Chondrocyte (in vitro differentiated cells): ENCODE measurements at regions not wholly inside any gene's neighbourhood (a gene's known extent, or its start where the extent isn't known, plus 50 kb on each side); places are given as distances from the start of the nearest gene placed in this dataset.

Experiments
- DNase-seq: peaks from one replicate; pipeline ENCODE4 v3.0.0; 2021; ENCODE audit warnings: mixed read lengths, low spot score
- H3K27ac Mint-ChIP-seq: one replicate; pipeline ENCODE4 v1.8.0; 2021; ENCODE audit warnings: mild to moderate bottlenecking, moderate library complexity, mixed read lengths; ENCODE audit not compliant: unreplicated experiment
- H3K27me3 Mint-ChIP-seq: 2 replicates; pipeline ENCODE4 v1.8.0; 2021; ENCODE audit warnings: low read depth, mixed read lengths
- H3K36me3 Mint-ChIP-seq: 2 replicates; pipeline ENCODE4 v1.8.0; 2021; ENCODE audit warnings: low read depth, mixed read lengths
- H3K4me1 Mint-ChIP-seq: 2 replicates; pipeline ENCODE4 v1.8.0; 2021; ENCODE audit warnings: low read depth, mild to moderate bottlenecking, mixed read lengths
- H3K4me3 Mint-ChIP-seq: one replicate; pipeline ENCODE4 v1.8.0; 2021; ENCODE audit warnings: mild to moderate bottlenecking, moderate library complexity, mixed read lengths; ENCODE audit not compliant: unreplicated experiment
- H3K9me3 Mint-ChIP-seq: 2 replicates; pipeline ENCODE4 v1.8.0; 2021; ENCODE audit warnings: low read depth, mixed read lengths
- CTCF ChIP-seq: fragments of 200-600 bp; sonication (generic); IDR thresholded peaks from 2 replicates; pipeline ENCODE4 v1.5.0; 2021; ENCODE audit warnings: antibody characterized with exemption, mild to moderate bottlenecking, moderate library complexity

GRCh38 chr2:104337869-104338268, 516.0 kb upstream of the POU3F3 start:
- no peaks in the 10 kb centered on the region for H3K4me1 Mint-ChIP-seq

DNA sequence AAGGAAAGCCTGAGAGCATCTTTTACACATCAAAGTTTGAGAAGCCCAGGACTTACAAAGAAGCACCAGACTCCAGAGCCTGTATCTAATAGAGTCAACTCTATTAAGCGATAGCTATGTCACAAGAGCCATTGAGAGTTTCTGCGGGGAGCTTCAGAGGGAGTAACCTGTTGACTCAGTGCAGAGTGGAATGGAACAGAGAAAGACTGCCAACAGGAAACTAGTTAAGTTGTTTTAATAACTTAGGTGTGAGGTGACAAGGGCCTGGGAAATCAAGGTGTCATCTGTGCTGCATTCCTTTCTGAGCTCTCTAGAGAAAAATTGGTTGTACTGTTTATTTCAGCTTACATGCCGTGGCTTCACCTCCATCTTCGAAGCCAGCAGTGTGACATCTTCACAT, 513.8 kb upstream of the POU3F3 start:
- DNase-seq, result no peak
- H3K36me3 Mint-ChIP-seq, result no peaks in the 10 kb centered on the region
- no peaks in the 10 kb centered on the region for H3K27me3 Mint-ChIP-seq
- no peak overlapping the region for H3K27ac Mint-ChIP-seq
- H3K4me1 Mint-ChIP-seq, result no peaks in the 10 kb centered on the region
- H3K9me3 Mint-ChIP-seq, result peaks cover under 1% of the 10 kb centered on the region
- no peak overlapping the region for H3K4me3 Mint-ChIP-seq
- no peak for TF ChIP-seq CTCF

More at GRCh38 chr2:104337869-104338268, 516.0 kb upstream of the POU3F3 start:
- no peaks in the 10 kb centered on the region for H3K9me3 Mint-ChIP-seq
- no peaks in the 10 kb centered on the region for H3K36me3 Mint-ChIP-seq
- DNase-seq, result no peak
- H3K27me3 Mint-ChIP-seq, result no peaks in the 10 kb centered on the region
- H3K4me3 Mint-ChIP-seq, result no peak overlapping the region
- no peak overlapping the region for H3K27ac Mint-ChIP-seq
- no peak for TF ChIP-seq CTCF

DNA sequence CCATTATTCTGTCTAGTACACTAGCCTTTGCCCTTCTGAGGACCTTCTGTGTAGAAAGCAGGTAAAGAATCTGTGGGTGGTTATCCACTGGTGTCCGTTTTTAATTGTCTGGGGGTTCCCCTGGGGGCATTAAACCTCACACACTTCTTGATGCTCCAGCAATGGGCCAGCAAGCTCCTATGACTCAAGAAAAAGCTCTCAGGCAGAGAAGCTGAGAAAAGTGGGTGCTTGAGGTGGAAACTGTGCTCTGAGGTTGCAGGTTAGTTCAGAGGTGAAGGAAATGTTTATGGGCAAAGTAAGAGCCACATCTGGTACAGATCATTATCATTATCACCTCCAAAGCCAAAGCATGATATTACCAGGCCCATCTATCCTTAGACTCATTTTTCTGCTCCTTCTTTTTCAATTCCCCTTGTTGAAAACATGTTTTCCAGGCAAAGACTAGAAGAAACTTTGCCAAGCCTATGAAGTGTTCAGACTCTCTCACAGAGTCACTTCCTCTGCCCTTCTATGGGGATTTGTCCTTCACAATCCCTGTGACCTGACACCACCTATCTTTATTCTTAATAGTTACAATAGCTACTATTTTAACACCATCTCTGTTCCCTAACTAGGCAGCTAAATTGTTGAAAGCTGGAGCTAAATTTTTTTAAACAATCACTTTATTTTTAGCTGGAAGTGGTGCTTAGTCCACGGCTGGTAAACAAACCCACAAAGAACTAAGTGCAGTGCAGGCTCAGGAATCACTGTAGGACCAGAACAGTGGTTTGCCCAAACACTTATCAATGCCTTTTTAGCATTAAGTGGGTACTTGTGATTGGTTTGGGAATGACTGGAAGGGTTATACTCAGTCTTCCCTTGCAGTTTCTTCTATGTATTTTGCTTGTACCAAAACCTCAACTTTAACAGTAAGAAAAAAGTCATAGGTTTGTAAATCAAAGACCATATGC, 512.8 kb upstream of the POU3F3 start:
- Mint-ChIP-seq H3K9me3 (peaks cover 3% of the 10 kb centered on the region), H3K4me1 (no peaks in the 10 kb centered on the region), H3K36me3 (no peaks in the 10 kb centered on the region), H3K27ac (no peak overlapping the region), H3K27me3 (no peaks in the 10 kb centered on the region), H3K4me3 (no peak overlapping the region)
- DNase-seq, result no peak
- no peak for TF ChIP-seq CTCF

DNA sequence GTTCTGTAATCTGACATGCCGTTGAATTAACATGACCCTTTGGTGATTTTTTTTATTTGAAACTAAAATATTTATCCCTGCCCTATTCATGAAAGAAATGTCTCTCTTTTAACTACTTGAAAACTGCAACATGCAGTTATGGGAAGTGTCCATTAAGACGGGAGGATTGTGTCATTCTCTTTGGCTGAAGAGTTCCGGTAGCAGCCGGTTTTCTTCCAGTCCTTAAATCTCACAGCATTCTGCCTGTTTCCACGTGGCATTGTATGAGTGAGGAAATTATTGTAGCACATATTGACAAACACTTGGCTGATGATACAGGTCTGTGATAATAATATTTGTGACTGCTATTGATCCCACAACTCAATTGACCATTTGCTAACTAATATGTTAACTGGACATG, 509.6 kb upstream of the POU3F3 start:
- Mint-ChIP-seq H3K27me3 (peaks cover 3% of the 10 kb centered on the region), H3K4me1 (no peaks in the 10 kb centered on the region), H3K27ac (no peak overlapping the region), H3K36me3 (no peaks in the 10 kb centered on the region), H3K9me3 (peaks cover 3% of the 10 kb centered on the region), H3K4me3 (no peak overlapping the region)
- no peak for DNase-seq
- TF ChIP-seq CTCF, result no peak

- no peaks in the 10 kb centered on the region for H3K4me1 Mint-ChIP-seq
- no peaks in the 10 kb centered on the region for H3K36me3 Mint-ChIP-seq
- H3K9me3 Mint-ChIP-seq, result peaks cover 3% of the 10 kb centered on the region
- peaks cover 3% of the 10 kb centered on the region for H3K27me3 Mint-ChIP-seq
- no peak for DNase-seq
- no peak overlapping the region for H3K27ac Mint-ChIP-seq
- no peak overlapping the region for H3K4me3 Mint-ChIP-seq
- no peak for TF ChIP-seq CTCF
Observed at GRCh38 chr2:104344985-104345384, 508.9 kb upstream of the POU3F3 start.
